Ishikawa (cell line): ENCODE measurements at regions not wholly inside any gene's neighbourhood (a gene's known extent, or its start where the extent isn't known, plus 50 kb on each side); places are given as distances from the start of the nearest gene placed in this dataset.

Experiments used
- EP300 ChIP-seq: IDR thresholded peaks from 2 replicates; pipeline ENCODE4 v1.6.1; 2012; ENCODE audit warnings: borderline replicate concordance
- RAD21 ChIP-seq: IDR thresholded peaks from 2 replicates; pipeline ENCODE4 v1.6.1; 2012; ENCODE audit warnings: low read depth

GRCh38 chr16:50982808-50983207 is 168.3 kb downstream of the SALL1 start:
- no peak for TF ChIP-seq EP300
- TF ChIP-seq RAD21 = no peak
